A549 (cell line): ENCODE measurements at regions not wholly inside any gene's neighbourhood (a gene's known extent, or its start where the extent isn't known, plus 50 kb on each side); places are given as distances from the start of the nearest gene placed in this dataset.

Source experiments
- ATAC-seq, 2 experiments: fragments of 200-7000 bp in 1 of 2; fragments of >200 bp in 1 of 2; cut with Nextera tagmentation in 1 of 2; cut with Tn5 transposase in 1 of 2; 3 replicates each; pipeline versions ENCODE4 v1.8.0 to v1.9.1; 2018 to 2020; ENCODE audit warnings: mild to moderate bottlenecking in 1 of 2, moderate library complexity in 1 of 2
- CTCF ChIA-PET: fragments of 300-600 bp; sonication (Branson Sonifier 250); formaldehyde crosslinking; extraction: SDS; loops from one replicate; lab custom pipeline; 2021; ENCODE audit warnings: antibody characterized with exemption, inconsistent platforms; lab: Yijun Ruan, JAX
- POLR2A ChIA-PET: fragments of 350-600 bp; formaldehyde crosslinking; extraction: SDS; loops from one replicate; lab custom pipeline; 2021; ENCODE audit warnings: antibody characterized with exemption, inconsistent platforms; lab: Yijun Ruan, JAX
- DNase-seq, 2 experiments: peaks; one replicate each; pipeline versions ENCODE4 v3.0.0 to v3.0.0-alpha.2; 2011 to 2016; ENCODE audit warnings: low read depth in 1 of 2, low spot score in 1 of 2
- FAIRE-seq: peaks from 2 replicates; lab custom pipeline; 2011; peaks lifted over from hg19 to GRCh38; lab: Jason Lieb, UNC
- H3K27ac ChIP-seq, 2 experiments: fragments of >200 bp; sonication (Bioruptor Twin); formaldehyde crosslinking; 3 replicates each; pipeline ENCODE4 v1.5.1; 2016 to 2017
- H3K4me1 ChIP-seq: fragments of >200 bp; sonication (Bioruptor Twin); formaldehyde crosslinking; 3 replicates; pipeline ENCODE4 v1.6.1; 2016
- H3K4me2 ChIP-seq: fragments of >200 bp; sonication (Bioruptor Twin); formaldehyde crosslinking; 3 replicates; pipeline ENCODE4 v1.6.1; 2016
- H3K4me3 ChIP-seq: fragments of >200 bp; sonication (Bioruptor Twin); formaldehyde crosslinking; 3 replicates; pipeline ENCODE4 v1.5.1; 2016
- H3K9me3 ChIP-seq: fragments of >200 bp; sonication (Bioruptor Twin); formaldehyde crosslinking; 3 replicates; pipeline ENCODE4 v1.6.1; 2016
- CBX8 ChIP-seq: fragments of 200-600 bp; sonication (generic); IDR thresholded peaks from 2 replicates; pipeline ENCODE4 v1.6.1; 2016
- CHD4 ChIP-seq: fragments of 200-600 bp; sonication (generic); IDR thresholded peaks from 2 replicates; pipeline ENCODE4 v1.6.1; 2016; ENCODE audit warnings: antibody characterized with exemption, mild to moderate bottlenecking, borderline replicate concordance
- E2F6 ChIP-seq: IDR thresholded peaks from 2 replicates; pipeline ENCODE4 v1.6.1; 2012; ENCODE audit warnings: low read depth, borderline replicate concordance
- EHMT2 ChIP-seq: fragments of 200-600 bp; sonication (generic); IDR thresholded peaks from 2 replicates; pipeline ENCODE4 v1.6.1; 2016; ENCODE audit warnings: antibody characterized with exemption, low read depth, mild to moderate bottlenecking, moderate library complexity
- ELK1 ChIP-seq: fragments of 150-350 bp; IDR thresholded peaks from 2 replicates; pipeline ENCODE4 v1.6.1; 2014; ENCODE audit warnings: low read depth, mild to moderate bottlenecking, low read length
- EP300 ChIP-seq, 2 experiments: fragments of >200 bp; sonication (Bioruptor Twin); formaldehyde crosslinking; IDR thresholded peaks; 2 replicates in 1 of 2; 3 replicates in 1 of 2; pipeline ENCODE4 v1.6.1; 2016 to 2017
- HES2 ChIP-seq: fragments of >200 bp; sonication (Bioruptor Twin); formaldehyde crosslinking; IDR thresholded peaks from 2 replicates; pipeline ENCODE4 v1.6.1; 2016
- HEYL ChIP-seq: fragments of 250-450 bp; sonication (Bioruptor Pico); IDR thresholded peaks from 2 replicates; pipeline ENCODE4 v1.8.0; 2021; ENCODE audit warnings: mild to moderate bottlenecking, moderate library complexity
- HOXA7 ChIP-seq: fragments of 250-450 bp; sonication (Bioruptor Pico); IDR thresholded peaks from 2 replicates; pipeline ENCODE4 v1.5.0; 2020; ENCODE audit warnings: mild to moderate bottlenecking, moderate library complexity
- HOXB5 ChIP-seq: fragments of 250-450 bp; sonication (Bioruptor Pico); IDR thresholded peaks from 2 replicates; pipeline ENCODE4 v1.5.0; 2020; ENCODE audit warnings: mild to moderate bottlenecking, moderate library complexity
- JUN ChIP-seq, 2 experiments: fragments of >200 bp; sonication (Bioruptor Twin); formaldehyde crosslinking; IDR thresholded peaks; 2 replicates in 1 of 2; 3 replicates in 1 of 2; pipeline ENCODE4 v1.6.1; 2016 to 2017
- KDM1A ChIP-seq: fragments of 200-600 bp; sonication (generic); IDR thresholded peaks from 2 replicates; pipeline ENCODE4 v1.6.1; 2016; ENCODE audit warnings: low read depth, mild to moderate bottlenecking
- KDM5A ChIP-seq: fragments of 200-600 bp; sonication (generic); IDR thresholded peaks from 2 replicates; pipeline ENCODE4 v1.6.1; 2016; ENCODE audit warnings: antibody characterized with exemption, mild to moderate bottlenecking
- MAFK ChIP-seq: fragments of 450-650 bp; IDR thresholded peaks from 2 replicates; pipeline ENCODE4 v1.6.1; 2014; ENCODE audit not compliant: partially characterized antibody
- MAX ChIP-seq: IDR thresholded peaks from 2 replicates; pipeline ENCODE4 v1.6.1; 2012
- NFE2L2 ChIP-seq: fragments of 150-350 bp; conservative IDR thresholded peaks from 2 replicates; pipeline ENCODE4 v1.6.1; 2014; ENCODE audit warnings: low read length
- PHF8 ChIP-seq: fragments of 200-600 bp; sonication (generic); IDR thresholded peaks from 2 replicates; pipeline ENCODE4 v1.6.1; 2016; ENCODE audit warnings: low read depth, mild to moderate bottlenecking, antibody characterized with exemption, moderate library complexity, borderline replicate concordance
- RAD21 ChIP-seq, 2 experiments: fragments of >200 bp in 1 of 2; sonication (Bioruptor Twin) in 1 of 2; formaldehyde crosslinking in 1 of 2; IDR thresholded peaks in 1 of 2; conservative IDR thresholded peaks in 1 of 2; 2 replicates in 1 of 2; 3 replicates in 1 of 2; pipeline ENCODE4 v1.6.1; 2012 to 2018; ENCODE audit warnings: inconsistent platforms in 1 of 2
- RCOR1 ChIP-seq: fragments of 150-350 bp; IDR thresholded peaks from 2 replicates; pipeline ENCODE4 v1.6.1; 2014; ENCODE audit warnings: antibody characterized with exemption, low read length, low read depth
- ZFP36 ChIP-seq: fragments of 450-650 bp; IDR thresholded peaks from 2 replicates; pipeline ENCODE4 v1.6.1; 2014; ENCODE audit warnings: borderline replicate concordance; ENCODE audit not compliant: partially characterized antibody
- ZNF302 ChIP-seq: fragments of 250-450 bp; sonication (Bioruptor Pico); IDR thresholded peaks from 2 replicates; pipeline ENCODE4 v1.9.0; 2021; ENCODE audit warnings: inconsistent platforms, mild to moderate bottlenecking, moderate library complexity
- ZSCAN20 ChIP-seq: fragments of 250-450 bp; sonication (Bioruptor Pico); IDR thresholded peaks from 2 replicates; pipeline ENCODE4 v1.8.0; 2022; ENCODE audit warnings: mild to moderate bottlenecking, moderate library complexity
- WGBS: methylation state at CpG from one replicate; pipeline ENCODE4 v1.1.6; 2017; ENCODE audit errors: missing lambda C conversion rate; 5-methylcytosine and 5-hydroxymethylcytosine counted together
- TF ChIP-seq, protein P1 (sequence below): fragments of 250-450 bp; sonication (Bioruptor Pico); IDR thresholded peaks from 2 replicates; pipeline ENCODE4 v1.5.0; 2021; ENCODE audit warnings: mild to moderate bottlenecking, moderate library complexity, borderline replicate concordance
- TF ChIP-seq, protein P2 (sequence below): fragments of 250-450 bp; sonication (Bioruptor Pico); IDR thresholded peaks from 2 replicates; pipeline ENCODE4 v1.5.0; 2020; ENCODE audit warnings: low read depth, mild to moderate bottlenecking, moderate library complexity
- TF ChIP-seq, protein P3 (sequence below): fragments of 450-650 bp; IDR thresholded peaks from 2 replicates; pipeline ENCODE4 v1.6.1; 2014; ENCODE audit warnings: antibody characterized with exemption

- TF ChIP-seq ZSCAN20 (CRISPR knock-in tag) (no peak), MAFK (no peak), CHD4 (no peak), PHF8 (no peak), HOXB5 (no peak), ELK1 (no peak), HOXA7 (CRISPR knock-in tag) (no peak), EP300 (IDR thresholded peaks at IDR 0.05) (no peak), HEYL (CRISPR knock-in tag) (no peak), NFE2L2 (no peak), EHMT2 (no peak), JUN (IDR thresholded peaks at IDR 0.05) (no peak)
- TF ChIP-seq, protein P1, sequence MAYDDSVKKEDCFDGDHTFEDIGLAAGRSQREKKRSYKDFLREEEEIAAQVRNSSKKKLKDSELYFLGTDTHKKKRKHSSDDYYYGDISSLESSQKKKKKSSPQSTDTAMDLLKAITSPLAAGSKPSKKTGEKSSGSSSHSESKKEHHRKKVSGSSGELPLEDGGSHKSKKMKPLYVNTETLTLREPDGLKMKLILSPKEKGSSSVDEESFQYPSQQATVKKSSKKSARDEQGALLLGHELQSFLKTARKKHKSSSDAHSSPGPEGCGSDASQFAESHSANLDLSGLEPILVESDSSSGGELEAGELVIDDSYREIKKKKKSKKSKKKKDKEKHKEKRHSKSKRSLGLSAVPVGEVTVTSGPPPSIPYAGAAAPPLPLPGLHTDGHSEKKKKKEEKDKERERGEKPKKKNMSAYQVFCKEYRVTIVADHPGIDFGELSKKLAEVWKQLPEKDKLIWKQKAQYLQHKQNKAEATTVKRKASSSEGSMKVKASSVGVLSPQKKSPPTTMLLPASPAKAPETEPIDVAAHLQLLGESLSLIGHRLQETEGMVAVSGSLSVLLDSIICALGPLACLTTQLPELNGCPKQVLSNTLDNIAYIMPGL (CRISPR knock-in tag) = no peak
- TF ChIP-seq, protein P2, sequence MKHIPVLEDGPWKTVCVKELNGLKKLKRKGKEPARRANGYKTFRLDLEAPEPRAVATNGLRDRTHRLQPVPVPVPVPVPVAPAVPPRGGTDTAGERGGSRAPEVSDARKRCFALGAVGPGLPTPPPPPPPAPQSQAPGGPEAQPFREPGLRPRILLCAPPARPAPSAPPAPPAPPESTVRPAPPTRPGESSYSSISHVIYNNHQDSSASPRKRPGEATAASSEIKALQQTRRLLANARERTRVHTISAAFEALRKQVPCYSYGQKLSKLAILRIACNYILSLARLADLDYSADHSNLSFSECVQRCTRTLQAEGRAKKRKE = no peak
- TF ChIP-seq, all 56 proteins: peak for 0
- no peaks in the 10 kb centered on the region for H3K4me1 ChIP-seq
- no peak overlapping the region for H3K4me3 ChIP-seq
- ChIA-PET POLR2A (no interaction called here), CTCF (interaction anchor here (1.2 kb wide), 1 partner anchor 20 kb away, joined by 3 read pairs; no protein-coding TSS in a partner anchor)
- H3K4me2 ChIP-seq = no peak overlapping the region
- WGBS = 0% methylated on average over 1 of the region's 1 CpG
- DNase-seq = no peak
- ATAC-seq = no peak
- FAIRE-seq = no peak
- H3K9me3 ChIP-seq = no peaks in the 10 kb centered on the region
- H3K27ac ChIP-seq = no peak overlapping the region
These were observed 518.9 kb downstream of the MID1IP1 start for GRCh38 chrX:39320165-39320564.

- 32% methylated on average over 5 of the region's 5 CpGs for whole genome bisulfite sequencing
- H3K4me3 ChIP-seq = no peak overlapping the region
- H3K9me3 ChIP-seq = no peaks in the 10 kb centered on the region
- no peak for ATAC-seq
- ChIA-PET POLR2A (no interaction called here), CTCF (interaction anchor here (0.6 kb wide), 1 partner anchor 8 kb away, joined by 3 read pairs; no protein-coding TSS in a partner anchor)
- H3K4me1 ChIP-seq = no peaks in the 10 kb centered on the region
- no peak for DNase-seq
- TF ChIP-seq RCOR1 (no peak), E2F6 (no peak), ZNF302 (CRISPR knock-in tag) (no peak)
- TF ChIP-seq, protein P2 = no peak
- FAIRE-seq = no peak
- no peak overlapping the region for H3K27ac ChIP-seq
- H3K4me2 ChIP-seq = no peak overlapping the region
These were observed 521.2 kb downstream of the MID1IP1 start for GRCh38 chrX:39322496-39322895.

GRCh38 chrX:39324233-39324930 lies 523.1 kb downstream of the MID1IP1 start:
- ATAC-seq = no peak
- Histone ChIP-seq H3K4me1 (no peaks in the 10 kb centered on the region), H3K9me3 (no peaks in the 10 kb centered on the region), H3K4me2 (no peak overlapping the region), H3K27ac (no peak overlapping the region), H3K4me3 (no peak overlapping the region)
- ChIA-PET POLR2A (no interaction called here), CTCF (no interaction called here)
- FAIRE-seq = no peak
- WGBS = 0% methylated on average over 2 of the region's 2 CpGs
- DNase-seq = no peak
- no peak for TF ChIP-seq EP300 (IDR thresholded peaks at IDR 0.05)
- no peak for TF ChIP-seq HOXA7 (CRISPR knock-in tag)
- no peak for TF ChIP-seq E2F6
- TF ChIP-seq KDM5A = no peak
- TF ChIP-seq HOXB5 = no peak
- TF ChIP-seq, protein P3, sequence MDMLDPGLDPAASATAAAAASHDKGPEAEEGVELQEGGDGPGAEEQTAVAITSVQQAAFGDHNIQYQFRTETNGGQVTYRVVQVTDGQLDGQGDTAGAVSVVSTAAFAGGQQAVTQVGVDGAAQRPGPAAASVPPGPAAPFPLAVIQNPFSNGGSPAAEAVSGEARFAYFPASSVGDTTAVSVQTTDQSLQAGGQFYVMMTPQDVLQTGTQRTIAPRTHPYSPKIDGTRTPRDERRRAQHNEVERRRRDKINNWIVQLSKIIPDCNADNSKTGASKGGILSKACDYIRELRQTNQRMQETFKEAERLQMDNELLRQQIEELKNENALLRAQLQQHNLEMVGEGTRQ = no peak
- no peak for TF ChIP-seq CBX8
- TF ChIP-seq ZFP36 = no peak
- TF ChIP-seq PHF8 = no peak
- TF ChIP-seq KDM1A = no peak
- TF ChIP-seq EHMT2 = no peak
- no peak for TF ChIP-seq MAX
- no peak for TF ChIP-seq RAD21 (conservative IDR thresholded peaks at IDR 0.05 in 1 of 2, IDR thresholded peaks at IDR 0.05 in 1 of 2)
- no peak for TF ChIP-seq HES2
- TF ChIP-seq JUN (IDR thresholded peaks at IDR 0.05) = no peak
